WERI-Rb-1 (cell line): ENCODE measurements at regions not wholly inside any gene's neighbourhood (a gene's known extent, or its start where the extent isn't known, plus 50 kb on each side); places are given as distances from the start of the nearest gene placed in this dataset.
A peak's percentile ranks its signal among the peaks of the same experiment; 100 is the strongest.

Experiments
- DNase-seq: peaks from one replicate; pipeline ENCODE4 v3.0.0-alpha.2; 2020
- H3K27ac ChIP-seq: fragments of 250-450 bp; sonication (Bioruptor Pico); 2 replicates; pipeline ENCODE4 v1.5.1; 2020; ENCODE audit warnings: mild to moderate bottlenecking, moderate library complexity
- H3K27me3 ChIP-seq: fragments of 250-450 bp; sonication (Bioruptor Pico); 2 replicates; pipeline ENCODE4 v1.5.1; 2021; ENCODE audit warnings: mild to moderate bottlenecking, low read depth, moderate library complexity; ENCODE audit not compliant: insufficient read depth, severe bottlenecking
- H3K36me3 ChIP-seq: fragments of 250-450 bp; sonication (Bioruptor Pico); 2 replicates; pipeline ENCODE4 v1.5.1; 2020; ENCODE audit warnings: mild to moderate bottlenecking, moderate library complexity
- H3K4me3 ChIP-seq: 2 replicates; pipeline ENCODE4 v1.5.1; 2011; ENCODE audit warnings: low read depth, mild to moderate bottlenecking, control low read depth, low read length
- H3K9me3 ChIP-seq: fragments of 250-450 bp; sonication (Bioruptor Pico); 2 replicates; pipeline ENCODE4 v1.5.1; 2021; ENCODE audit warnings: mild to moderate bottlenecking, moderate library complexity; ENCODE audit not compliant: severe bottlenecking
- CTCF ChIP-seq: IDR thresholded peaks from 2 replicates; pipeline ENCODE4 v1.5.1; 2011; ENCODE audit warnings: low read depth, mild to moderate bottlenecking, control low read depth, inconsistent platforms, low read length

- no peak for DNase-seq
- Histone ChIP-seq H3K27me3 (no peaks in the 10 kb centered on the region), H3K27ac (no peak overlapping the region), H3K4me3 (no peak overlapping the region), H3K36me3 (no peaks in the 10 kb centered on the region), H3K9me3 (no peaks in the 10 kb centered on the region)
- no peak for TF ChIP-seq CTCF
Observed at GRCh38 chr4:112927544-112927943, 121.9 kb upstream of the ANK2 start.

- H3K27ac ChIP-seq = no peak overlapping the region
- H3K4me3 ChIP-seq = no peak overlapping the region
- DNase-seq = no peak
- H3K9me3 ChIP-seq = peaks cover 6% of the 10 kb centered on the region
- H3K27me3 ChIP-seq = no peaks in the 10 kb centered on the region
- no peak for TF ChIP-seq CTCF
- peaks cover 4% of the 10 kb centered on the region; the same call in 1 of the 2 replicates for H3K36me3 ChIP-seq
Observed at GRCh38 chr4:112931001-112931400, 118.5 kb upstream of the ANK2 start.

- Histone ChIP-seq H3K36me3 (peaks cover 4% of the 10 kb centered on the region; the same call in 1 of the 2 replicates), H3K27me3 (no peaks in the 10 kb centered on the region), H3K27ac (no peak overlapping the region), H3K4me3 (no peak overlapping the region), H3K9me3 (peaks cover 6% of the 10 kb centered on the region)
- no peak for DNase-seq
- no peak for TF ChIP-seq CTCF
Observed at GRCh38 chr4:112933790-112934189, 115.7 kb upstream of the ANK2 start.

- peak; percentile 41; the same call in 1 of the 2 replicates for TF ChIP-seq CTCF
- H3K9me3 ChIP-seq = peaks cover 6% of the 10 kb centered on the region
Observed at GRCh38 chr4:112938461-112939058, 110.9 kb upstream of the ANK2 start.

GRCh38 chr4:112939901-112940300 lies 109.6 kb upstream of the ANK2 start:
- peaks cover 7% of the 10 kb centered on the region for H3K9me3 ChIP-seq
- H3K36me3 ChIP-seq = peaks cover 4% of the 10 kb centered on the region; the same call in 1 of the 2 replicates
- no peak for TF ChIP-seq CTCF
- H3K27ac ChIP-seq = no peak overlapping the region
- no peaks in the 10 kb centered on the region for H3K27me3 ChIP-seq
- DNase-seq = no peak
- H3K4me3 ChIP-seq = no peak overlapping the region

More at GRCh38 chr4:112938461-112939058, 110.9 kb upstream of the ANK2 start:
- H3K4me3 ChIP-seq = no peak overlapping the region
- DNase-seq = no peak
- H3K36me3 ChIP-seq = peaks cover 4% of the 10 kb centered on the region; the same call in 1 of the 2 replicates
- H3K27me3 ChIP-seq = no peaks in the 10 kb centered on the region
- no peak overlapping the region for H3K27ac ChIP-seq

GRCh38 chr4:112940336-112940735 lies 109.1 kb upstream of the ANK2 start:
- Histone ChIP-seq H3K27ac (no peak overlapping the region), H3K4me3 (no peak overlapping the region), H3K27me3 (no peaks in the 10 kb centered on the region), H3K9me3 (peaks cover 9% of the 10 kb centered on the region), H3K36me3 (peaks cover 4% of the 10 kb centered on the region; the same call in 1 of the 2 replicates)
- TF ChIP-seq CTCF = no peak
- DNase-seq = no peak
